Panc1 (cell line): ENCODE measurements at regions not wholly inside any gene's neighbourhood (a gene's known extent, or its start where the extent isn't known, plus 50 kb on each side); places are given as distances from the start of the nearest gene placed in this dataset.

Experiments used
- ATAC-seq: fragments of 200-7000 bp; cut with Tn5 transposase; 2 replicates; pipeline ENCODE4 v1.9.1; 2020; ENCODE audit warnings: mild to moderate bottlenecking, moderate library complexity
- BruUV-seq: library from RNA; stranded (reverse); fragments of 400-500 nt; replicated peaks from 2 replicates; lab custom pipeline; 2021; lab: Mats Ljungman, UMichigan
- CTCF ChIA-PET: fragments of 300-600 bp; sonication (Branson Sonifier 250); formaldehyde crosslinking; loops from one replicate; lab custom pipeline; 2022; ENCODE audit warnings: antibody characterized with exemption; lab: Charles Lee
- POLR2A ChIA-PET: fragments of 300-600 bp; sonication (Branson Sonifier 250); formaldehyde crosslinking; loops from one replicate; lab custom pipeline; 2022; ENCODE audit warnings: antibody characterized with exemption; lab: Charles Lee
- DNase-seq: peaks from one replicate; pipeline ENCODE4 v3.0.0-alpha.2; 2010; ENCODE audit warnings: low read depth, low spot score
- H3K27ac ChIP-seq: 2 replicates; pipeline ENCODE4 v1.5.1; 2011; ENCODE audit warnings: mild to moderate bottlenecking, low read length, inconsistent platforms
- H3K27me3 ChIP-seq: fragments of 200-500 bp; sonication (Bioruptor generic); 2 replicates; pipeline ENCODE4 v1.6.0; 2014; ENCODE audit warnings: low read length, inconsistent platforms; ENCODE audit not compliant: control insufficient read depth, insufficient read depth
- H3K36me3 ChIP-seq: fragments of 200-500 bp; sonication (Bioruptor generic); 2 replicates; pipeline ENCODE4 v1.5.1; 2014; ENCODE audit warnings: inconsistent platforms, mild to moderate bottlenecking, low read length, moderate library complexity; ENCODE audit not compliant: control insufficient read depth, insufficient read depth
- H3K4me1 ChIP-seq: 2 replicates; pipeline ENCODE4 v1.5.1; 2011; ENCODE audit warnings: inconsistent platforms, mild to moderate bottlenecking, low read length, moderate library complexity; ENCODE audit not compliant: control insufficient read depth, insufficient read depth
- H3K4me3 ChIP-seq, 2 experiments: 2 replicates each; pipeline ENCODE4 v1.5.1; 2011 to 2012; ENCODE audit warnings: low read depth in 2 of 2, low read length in 2 of 2, mild to moderate bottlenecking in 2 of 2, inconsistent platforms in 1 of 2, moderate library complexity in 1 of 2
- H3K9me3 ChIP-seq: fragments of 200-500 bp; sonication (Bioruptor generic); 2 replicates; pipeline ENCODE4 v1.5.1; 2014; ENCODE audit warnings: low read depth, mild to moderate bottlenecking, inconsistent platforms, low read length, moderate library complexity; ENCODE audit not compliant: control insufficient read depth, insufficient read depth
- CTCF ChIP-seq: fragments of 450-650 bp; IDR thresholded peaks from 2 replicates; pipeline ENCODE4 v1.5.1; 2017; ENCODE audit warnings: mild to moderate bottlenecking
- POLR2AphosphoS5 ChIP-seq: IDR thresholded peaks from 2 replicates; pipeline ENCODE4 v1.6.1; 2012; ENCODE audit warnings: mild to moderate bottlenecking, low read depth, low read length, moderate library complexity
- in situ Hi-C: cut with HindIII; loops from 2 replicates; pipeline ENCODE4 v1.10.0; 2016; ENCODE audit warnings: low sequenced_read_pairs, low pct_unique_long_range_greater_than_20kb
- intact Hi-C: fragments of 100-400 bp; cut with micrococcal nuclease; formaldehyde crosslinking; loops from one replicate; pipeline ENCODE4 v1.10.0; 2022; ENCODE audit not compliant: unreplicated experiment
- TF ChIP-seq, protein P1 (sequence below), 2 experiments: IDR thresholded peaks; 2 replicates each; pipeline ENCODE4 v1.6.1; 2011 to 2012; ENCODE audit warnings: low read depth in 2 of 2, control low read depth in 1 of 2, low read length in 1 of 2, mild to moderate bottlenecking in 1 of 2, moderate library complexity in 1 of 2; ENCODE audit not compliant: insufficient read depth in 1 of 2

- Histone ChIP-seq H3K36me3 (no peaks in the 10 kb centered on the region), H3K27me3 (no peaks in the 10 kb centered on the region), H3K4me3 (no peak overlapping the region), H3K9me3 (no peaks in the 10 kb centered on the region), H3K27ac (no peak overlapping the region), H3K4me1 (no peaks in the 10 kb centered on the region)
- intact Hi-C loops, result no loop called here
- BruUV-seq, result no TSS peak
- ATAC-seq, result no peak
- CTCF ChIA-PET, result interaction anchor here (0.7 kb wide), 1 partner anchor 1453 kb away, joined by 4 read pairs; no protein-coding TSS in a partner anchor
- POLR2A ChIA-PET, result no interaction called here
- no peak for TF ChIP-seq POLR2AphosphoS5
- TF ChIP-seq, protein P1, sequence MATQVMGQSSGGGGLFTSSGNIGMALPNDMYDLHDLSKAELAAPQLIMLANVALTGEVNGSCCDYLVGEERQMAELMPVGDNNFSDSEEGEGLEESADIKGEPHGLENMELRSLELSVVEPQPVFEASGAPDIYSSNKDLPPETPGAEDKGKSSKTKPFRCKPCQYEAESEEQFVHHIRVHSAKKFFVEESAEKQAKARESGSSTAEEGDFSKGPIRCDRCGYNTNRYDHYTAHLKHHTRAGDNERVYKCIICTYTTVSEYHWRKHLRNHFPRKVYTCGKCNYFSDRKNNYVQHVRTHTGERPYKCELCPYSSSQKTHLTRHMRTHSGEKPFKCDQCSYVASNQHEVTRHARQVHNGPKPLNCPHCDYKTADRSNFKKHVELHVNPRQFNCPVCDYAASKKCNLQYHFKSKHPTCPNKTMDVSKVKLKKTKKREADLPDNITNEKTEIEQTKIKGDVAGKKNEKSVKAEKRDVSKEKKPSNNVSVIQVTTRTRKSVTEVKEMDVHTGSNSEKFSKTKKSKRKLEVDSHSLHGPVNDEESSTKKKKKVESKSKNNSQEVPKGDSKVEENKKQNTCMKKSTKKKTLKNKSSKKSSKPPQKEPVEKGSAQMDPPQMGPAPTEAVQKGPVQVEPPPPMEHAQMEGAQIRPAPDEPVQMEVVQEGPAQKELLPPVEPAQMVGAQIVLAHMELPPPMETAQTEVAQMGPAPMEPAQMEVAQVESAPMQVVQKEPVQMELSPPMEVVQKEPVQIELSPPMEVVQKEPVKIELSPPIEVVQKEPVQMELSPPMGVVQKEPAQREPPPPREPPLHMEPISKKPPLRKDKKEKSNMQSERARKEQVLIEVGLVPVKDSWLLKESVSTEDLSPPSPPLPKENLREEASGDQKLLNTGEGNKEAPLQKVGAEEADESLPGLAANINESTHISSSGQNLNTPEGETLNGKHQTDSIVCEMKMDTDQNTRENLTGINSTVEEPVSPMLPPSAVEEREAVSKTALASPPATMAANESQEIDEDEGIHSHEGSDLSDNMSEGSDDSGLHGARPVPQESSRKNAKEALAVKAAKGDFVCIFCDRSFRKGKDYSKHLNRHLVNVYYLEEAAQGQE (IDR thresholded peaks at IDR 0.05; ENCODE audit: insufficient read depth in 1 of 2, low read depth in 2 of 2, low read length in 1 of 2), result no peak
- no peak for DNase-seq
- in situ Hi-C loops, result no loop called here
These were observed 155.3 kb upstream of the ZNF507 start for GRCh38 chr19:32189956-32190706.

- Histone ChIP-seq H3K27ac (no peak overlapping the region), H3K9me3 (no peaks in the 10 kb centered on the region), H3K27me3 (no peaks in the 10 kb centered on the region), H3K36me3 (no peaks in the 10 kb centered on the region), H3K4me1 (no peaks in the 10 kb centered on the region), H3K4me3 (no peak overlapping the region)
- BruUV-seq, result no TSS peak
- POLR2A ChIA-PET, result interaction anchor here (0.6 kb wide), 1 partner anchor 672 kb away, joined by 3 read pairs; no protein-coding TSS in a partner anchor
- DNase-seq (no peak), ATAC-seq (no peak)
- CTCF ChIA-PET, result no interaction called here
- in situ Hi-C loops, result no loop called here
- no peak for TF ChIP-seq POLR2AphosphoS5
- TF ChIP-seq, protein P1 (IDR thresholded peaks at IDR 0.05; ENCODE audit: insufficient read depth in 1 of 2, low read depth in 2 of 2, low read length in 1 of 2), result no peak
- TF ChIP-seq CTCF, result no peak
- intact Hi-C loops, result no loop called here
These were observed 153.5 kb upstream of the ZNF507 start for GRCh38 chr19:32191921-32192320.
